ENCODE measurements at regions not wholly inside any gene's neighbourhood (a gene's known extent, or its start where the extent isn't known, plus 50 kb on each side); places are given as distances from the start of the nearest gene placed in this dataset.

GRCh38 chr16:5381481-5381880 lies 283.9 kb upstream of the EEF2KMT start:
- no peak for TF ChIP-seq EZH2phosphoT487 (IDR thresholded peaks at IDR 0.05; ENCODE audit: low read depth)
- TF ChIP-seq CTCF (IDR thresholded peaks at IDR 0.05; ENCODE audit: low read depth, low read length) = no peak
- H3K4me3 ChIP-seq (ENCODE audit: low read length) = no peak overlapping the region
- H3K27ac ChIP-seq (ENCODE audit: low read length) = no peak overlapping the region
- no peak overlapping the region for H2AFZ ChIP-seq (ENCODE audit: low read depth, low read length)
- no peaks in the 10 kb centered on the region for H3K27me3 ChIP-seq (ENCODE audit: low read depth, low read length)
- H3K79me2 ChIP-seq (ENCODE audit: low read length) = no peaks in the 10 kb centered on the region
- no peak overlapping the region for H3K9ac ChIP-seq (ENCODE audit: low read length)
- no peaks in the 10 kb centered on the region for H3K4me1 ChIP-seq (ENCODE audit: low read length)
- no peaks in the 10 kb centered on the region for H3K9me3 ChIP-seq (ENCODE audit: insufficient read depth, low read length)
- no peak overlapping the region for H3K4me2 ChIP-seq (ENCODE audit: low read length)
- H3K36me3 ChIP-seq (replicated peaks; ENCODE audit: low read depth, low read length) = no peaks in the 10 kb centered on the region
- no peaks in the 10 kb centered on the region for H4K20me1 ChIP-seq (ENCODE audit: insufficient read depth, low read length)

- Histone ChIP-seq H3K79me2 (ENCODE audit: low read length) (no peaks in the 10 kb centered on the region), H3K27ac (ENCODE audit: low read length) (no peak overlapping the region), H3K9me3 (ENCODE audit: insufficient read depth, low read length) (no peaks in the 10 kb centered on the region), H4K20me1 (ENCODE audit: insufficient read depth, low read length) (no peaks in the 10 kb centered on the region), H3K4me1 (ENCODE audit: low read length) (no peaks in the 10 kb centered on the region), H3K9ac (ENCODE audit: low read length) (no peak overlapping the region), H3K36me3 (replicated peaks; ENCODE audit: low read depth, low read length) (no peaks in the 10 kb centered on the region), H3K27me3 (ENCODE audit: low read depth, low read length) (no peaks in the 10 kb centered on the region), H3K4me2 (ENCODE audit: low read length) (no peak overlapping the region), H2AFZ (ENCODE audit: low read depth, low read length) (no peak overlapping the region), H3K4me3 (ENCODE audit: low read length) (no peak overlapping the region)
- TF ChIP-seq CTCF (IDR thresholded peaks at IDR 0.05; ENCODE audit: low read depth, low read length) (no peak), EZH2phosphoT487 (IDR thresholded peaks at IDR 0.05; ENCODE audit: low read depth) (no peak)
Measured at GRCh38 chr16:5379954-5380353, 282.4 kb upstream of the EEF2KMT start.

GRCh38 chr16:5378531-5378930 lies 280.9 kb upstream of the EEF2KMT start:
- Histone ChIP-seq H3K27ac (ENCODE audit: low read length) (no peak overlapping the region), H2AFZ (ENCODE audit: low read depth, low read length) (no peak overlapping the region), H3K9me3 (ENCODE audit: insufficient read depth, low read length) (no peaks in the 10 kb centered on the region), H3K4me3 (ENCODE audit: low read length) (no peak overlapping the region), H3K4me2 (ENCODE audit: low read length) (no peak overlapping the region), H3K9ac (ENCODE audit: low read length) (no peak overlapping the region), H3K36me3 (replicated peaks; ENCODE audit: low read depth, low read length) (no peaks in the 10 kb centered on the region), H3K27me3 (ENCODE audit: low read depth, low read length) (no peaks in the 10 kb centered on the region), H3K4me1 (ENCODE audit: low read length) (no peaks in the 10 kb centered on the region), H4K20me1 (ENCODE audit: insufficient read depth, low read length) (no peaks in the 10 kb centered on the region), H3K79me2 (ENCODE audit: low read length) (no peaks in the 10 kb centered on the region)
- TF ChIP-seq CTCF (IDR thresholded peaks at IDR 0.05; ENCODE audit: low read depth, low read length) (no peak), EZH2phosphoT487 (IDR thresholded peaks at IDR 0.05; ENCODE audit: low read depth) (no peak)

- Histone ChIP-seq H4K20me1 (ENCODE audit: insufficient read depth, low read length) (no peaks in the 10 kb centered on the region), H2AFZ (ENCODE audit: low read depth, low read length) (no peak overlapping the region), H3K27me3 (ENCODE audit: low read depth, low read length) (0 out of 2 replicates have a peak, but pooled peaks cover 2% of the 10 kb centered on the region), H3K4me2 (ENCODE audit: low read length) (no peak overlapping the region), H3K9ac (ENCODE audit: low read length) (no peak overlapping the region), H3K79me2 (ENCODE audit: low read length) (no peaks in the 10 kb centered on the region), H3K4me3 (ENCODE audit: low read length) (no peak overlapping the region), H3K4me1 (ENCODE audit: low read length) (peaks cover 4% of the 10 kb centered on the region; the same call in 1 of the 2 replicates), H3K36me3 (replicated peaks; ENCODE audit: low read depth, low read length) (no peaks in the 10 kb centered on the region), H3K27ac (ENCODE audit: low read length) (no peak overlapping the region), H3K9me3 (ENCODE audit: insufficient read depth, low read length) (no peaks in the 10 kb centered on the region)
- TF ChIP-seq EZH2phosphoT487 (IDR thresholded peaks at IDR 0.05; ENCODE audit: low read depth) = no peak
Measured at GRCh38 chr16:5377280-5377898, 279.8 kb upstream of the EEF2KMT start.
